ENCODE measurements at regions not wholly inside any gene's neighbourhood (a gene's known extent, or its start where the extent isn't known, plus 50 kb on each side); places are given as distances from the start of the nearest gene placed in this dataset.

- no peak for DNase-seq (ENCODE audit: low spot score)
These were observed 219.2 kb downstream of the ARHGAP12 start for GRCh38 chr10:31709476-31709875.

GRCh38 chr10:31709028-31709427, 219.6 kb downstream of the ARHGAP12 start:
- no peak for DNase-seq (ENCODE audit: low spot score)

GRCh38 chr10:31708474-31708873, 220.2 kb downstream of the ARHGAP12 start:
- no peak for DNase-seq (ENCODE audit: low spot score)

GRCh38 chr10:31708046-31708445, 220.6 kb downstream of the ARHGAP12 start:
- no peak for DNase-seq (ENCODE audit: low spot score)

- DNase-seq (ENCODE audit: low spot score), result no peak
These were observed 221.3 kb downstream of the ARHGAP12 start for GRCh38 chr10:31707093-31708039.

GRCh38 chr10:31706464-31707092, 222.1 kb downstream of the ARHGAP12 start:
- DNase-seq (ENCODE audit: low spot score), result no peak

GRCh38 chr10:31705136-31705535, 223.5 kb downstream of the ARHGAP12 start:
- no peak for DNase-seq (ENCODE audit: low spot score)

GRCh38 chr10:31704195-31704594, 224.4 kb downstream of the ARHGAP12 start:
- DNase-seq (ENCODE audit: low spot score), result no peak

GRCh38 chr10:31702954-31703353, 225.7 kb downstream of the ARHGAP12 start:
- no peak for DNase-seq (ENCODE audit: low spot score)

- no peak for DNase-seq (ENCODE audit: low spot score)
These were observed 226.6 kb downstream of the ARHGAP12 start for GRCh38 chr10:31702005-31702404.

- DNase-seq (ENCODE audit: low spot score), result no peak
These were observed 227.1 kb downstream of the ARHGAP12 start for GRCh38 chr10:31701546-31701945.

- no peak for DNase-seq (ENCODE audit: low spot score)
These were observed 228.4 kb downstream of the ARHGAP12 start for GRCh38 chr10:31700181-31700611.

GRCh38 chr10:31698181-31698830, 230.3 kb downstream of the ARHGAP12 start:
- no peak for DNase-seq (ENCODE audit: low spot score)

GRCh38 chr10:31697271-31698180, 231.1 kb downstream of the ARHGAP12 start:
- DNase-seq (ENCODE audit: low spot score), result no peak

GRCh38 chr10:31694929-31695837, 233.4 kb downstream of the ARHGAP12 start:
- DNase-seq (ENCODE audit: low spot score), result no peak

GRCh38 chr10:31694126-31694685, 234.4 kb downstream of the ARHGAP12 start:
- no peak for DNase-seq (ENCODE audit: low spot score)

GRCh38 chr10:31693491-31693890, 235.1 kb downstream of the ARHGAP12 start:
- DNase-seq (ENCODE audit: low spot score), result no peak

GRCh38 chr10:31689233-31689632, 239.4 kb downstream of the ARHGAP12 start:
- no peak for DNase-seq (ENCODE audit: low spot score)

GRCh38 chr10:31687663-31688482, 240.8 kb downstream of the ARHGAP12 start:
- no peak for DNase-seq (ENCODE audit: low spot score)
